ENCODE measurements at regions not wholly inside any gene's neighbourhood (a gene's known extent, or its start where the extent isn't known, plus 50 kb on each side); places are given as distances from the start of the nearest gene placed in this dataset.
"Not testable (repeated sequence)": the region's sequence is repeated elsewhere in the genome, so short reads cannot be mapped to it uniquely, and the experiment has no call there.

- no peak for DNase-seq
Measured at GRCh38 chr12:47478426-47478825, 227.4 kb downstream of the RPAP3 start.

GRCh38 chr12:47473091-47473490 lies 232.7 kb downstream of the RPAP3 start:
- DNase-seq = no peak

DNA sequence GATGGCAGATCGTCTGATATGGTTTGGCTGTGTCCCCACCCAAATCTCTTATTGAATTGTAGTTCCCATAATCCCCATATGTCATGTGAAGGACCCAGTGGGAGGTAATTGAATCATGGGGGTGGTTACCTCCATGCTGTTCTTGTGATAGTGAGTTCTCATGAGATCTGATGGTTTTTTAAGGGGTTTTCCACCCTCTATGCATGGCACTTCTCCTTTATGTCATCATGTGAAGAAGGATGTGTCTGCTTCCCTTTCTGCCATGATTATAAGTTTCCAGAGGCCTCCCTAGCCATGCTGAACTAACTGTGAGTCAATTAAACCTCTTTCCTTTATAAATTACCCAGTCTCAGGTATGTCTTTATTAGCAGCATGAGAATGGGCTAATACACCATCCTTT lies 235.5 kb downstream of the RPAP3 start:
- DNase-seq = not testable (repeated sequence)

GRCh38 chr12:47463918-47464317 lies 241.9 kb downstream of the RPAP3 start:
- DNase-seq = not testable (repeated sequence)

DNA sequence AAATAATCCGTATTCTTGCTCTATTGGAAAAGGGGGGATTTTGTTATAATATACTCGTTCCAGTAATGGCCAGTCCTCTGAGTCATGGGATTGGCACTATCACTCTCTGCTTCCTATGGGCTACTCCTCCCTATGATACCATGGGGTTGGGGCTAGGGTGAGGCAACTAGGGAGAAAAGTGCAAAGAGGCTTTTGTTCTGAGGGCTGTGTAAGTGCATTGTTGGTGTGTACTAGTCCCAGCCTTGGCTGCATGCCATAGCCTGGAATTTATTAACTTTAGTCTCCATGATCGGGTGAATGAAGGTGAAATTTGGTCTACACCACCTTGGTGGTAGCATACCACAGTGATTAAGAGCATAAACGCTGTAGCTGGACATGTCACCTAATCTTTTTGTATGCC lies 247.6 kb downstream of the RPAP3 start:
- no peak for DNase-seq

DNA sequence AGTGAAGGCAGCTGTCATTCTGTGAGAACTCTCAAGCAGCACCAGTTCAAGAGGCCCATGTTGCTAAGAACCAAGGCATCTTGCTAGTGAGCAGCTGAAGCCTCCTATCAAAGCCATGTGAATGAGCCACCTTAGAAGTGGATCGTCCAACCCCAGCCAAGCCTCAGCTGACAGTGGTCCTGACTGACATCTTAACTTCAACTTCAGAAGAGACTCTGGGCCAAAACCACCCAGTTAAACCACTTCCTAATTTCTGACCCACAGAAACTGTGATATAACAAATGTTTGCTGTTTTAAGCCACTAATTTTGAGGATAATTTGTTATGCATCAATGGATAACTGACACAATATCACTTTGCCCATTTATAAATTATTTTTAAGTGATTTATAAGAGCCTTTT lies 256.0 kb downstream of the RPAP3 start:
- DNase-seq = no peak

- no peak for DNase-seq
Measured at GRCh38 chr12:47442310-47442709, 263.5 kb downstream of the RPAP3 start.

DNA sequence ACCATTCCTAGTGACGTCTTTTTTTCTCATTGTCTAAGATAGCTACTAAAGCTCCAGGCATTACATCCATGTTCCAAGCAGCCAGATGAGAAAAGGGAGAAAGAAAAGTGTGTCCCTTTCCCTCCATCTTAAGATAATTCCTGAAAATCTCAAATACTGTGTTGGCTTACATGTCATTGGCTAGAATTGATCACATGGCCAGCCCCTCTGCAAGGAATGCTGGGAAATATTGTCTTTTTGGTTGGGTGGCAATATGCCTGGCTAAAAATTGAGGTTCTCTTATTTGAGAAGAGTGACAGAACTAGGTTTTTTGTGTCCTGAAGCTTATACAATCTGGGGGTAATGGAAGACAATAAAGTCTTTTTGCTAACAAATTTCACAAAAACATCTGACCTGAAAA lies 264.3 kb downstream of the RPAP3 start:
- DNase-seq = no peak

DNA sequence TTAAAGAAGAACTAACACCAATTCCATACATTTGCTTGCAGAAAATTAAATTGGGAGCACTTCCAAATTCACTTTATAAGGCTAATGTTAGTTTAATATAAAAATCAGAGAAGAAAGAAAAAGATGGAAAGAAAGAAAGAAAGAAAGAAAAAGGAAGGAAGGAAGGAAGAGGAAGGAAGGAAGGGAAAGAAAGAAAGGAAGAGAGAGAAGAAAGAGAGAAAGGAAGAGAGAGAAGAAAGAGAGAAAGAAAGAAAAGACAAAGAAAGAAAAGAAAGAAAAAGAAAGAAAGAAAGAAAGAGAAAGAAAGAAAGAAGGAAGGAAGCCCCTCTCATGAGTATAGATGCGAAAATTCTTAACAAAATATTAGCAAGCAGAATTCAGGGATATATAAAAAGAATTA lies 267.7 kb downstream of the RPAP3 start:
- DNase-seq = no peak

DNA sequence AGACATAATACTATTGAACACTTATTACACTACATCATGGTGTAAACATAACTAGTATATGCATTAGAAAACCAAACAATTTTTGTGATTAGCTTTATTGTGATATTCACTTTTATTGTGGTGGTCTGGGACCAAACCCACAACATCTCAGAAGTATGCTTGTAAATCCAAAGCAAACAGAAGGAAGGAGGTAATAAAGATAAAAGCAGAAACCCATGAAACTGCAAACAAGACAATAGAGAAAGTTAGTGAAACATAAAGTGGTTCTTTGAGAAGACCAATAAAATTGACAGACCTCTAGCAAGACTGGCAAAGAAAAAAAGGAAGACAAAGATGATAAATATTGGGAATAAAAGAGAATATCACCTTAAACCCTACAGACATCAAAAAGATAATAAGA lies 268.3 kb downstream of the RPAP3 start:
- no peak for DNase-seq

GRCh38 chr12:47433876-47434275 lies 272.0 kb downstream of the RPAP3 start:
- no peak for DNase-seq

- not testable (repeated sequence) for DNase-seq
Measured at GRCh38 chr12:47426678-47427309, 279.0 kb downstream of the RPAP3 start.

DNA sequence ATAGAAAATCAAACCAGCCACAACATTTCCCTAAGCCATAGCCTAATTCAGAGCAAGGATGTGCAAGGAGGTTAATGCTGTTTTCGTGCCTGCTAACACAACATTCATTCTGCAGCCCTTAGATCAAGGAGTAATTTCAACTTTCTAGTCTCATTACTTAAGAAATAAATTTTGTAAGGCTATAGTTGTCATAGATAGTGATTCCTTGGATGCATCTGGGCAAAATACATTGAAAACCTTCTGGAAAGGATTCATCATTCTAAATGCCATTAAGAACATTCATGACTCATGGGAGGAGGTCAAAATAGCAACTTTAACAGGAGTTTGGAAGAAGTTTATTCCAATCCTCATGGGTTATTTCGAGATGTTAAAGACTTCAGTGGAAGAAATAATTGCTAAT lies 283.2 kb downstream of the RPAP3 start:
- no peak for DNase-seq

- DNase-seq = no peak
Measured at GRCh38 chr12:47419497-47419896, 286.3 kb downstream of the RPAP3 start.

DNA sequence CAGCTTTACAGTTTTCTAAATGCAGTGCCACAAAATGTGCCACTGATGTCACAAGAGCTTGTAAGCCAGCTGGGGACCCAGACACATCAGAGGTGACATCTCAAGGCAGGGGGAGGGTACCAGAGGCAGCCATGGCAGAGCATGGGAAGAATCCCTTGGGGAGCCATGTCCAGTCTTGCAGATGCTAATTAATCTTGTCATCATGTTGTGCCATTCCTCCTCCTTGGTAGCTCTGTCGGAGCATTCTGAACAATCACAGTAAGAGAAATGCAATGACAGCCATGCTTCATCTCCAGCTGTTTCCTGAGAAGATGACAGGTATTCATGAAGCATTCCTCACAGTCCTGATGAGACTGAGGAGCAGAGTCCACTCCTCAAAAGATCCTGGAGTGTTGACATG lies 287.9 kb downstream of the RPAP3 start:
- no peak for DNase-seq

DNA sequence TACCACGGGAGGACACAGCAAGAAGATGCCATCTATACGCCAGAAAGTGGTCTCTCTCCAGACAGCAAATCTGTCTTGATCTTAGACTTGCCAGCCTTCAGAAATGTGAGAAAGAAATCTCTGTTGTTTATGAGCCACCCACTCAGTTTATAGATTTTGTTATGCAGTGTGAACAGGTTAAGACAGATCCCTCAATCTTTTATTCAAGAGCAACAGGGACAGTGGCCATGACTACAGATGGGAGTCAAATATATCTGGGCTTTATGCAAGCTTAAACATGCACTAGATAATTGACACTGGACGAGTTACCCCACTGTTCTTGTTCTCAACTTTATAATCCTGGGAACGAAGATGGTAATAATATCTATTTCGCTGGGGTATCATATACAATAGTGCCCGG lies 288.7 kb downstream of the RPAP3 start:
- no peak for DNase-seq

- no peak for DNase-seq
Measured at GRCh38 chr12:47415054-47415453, 290.8 kb downstream of the RPAP3 start.

- no peak for DNase-seq
Measured at GRCh38 chr12:47414511-47414910, 291.3 kb downstream of the RPAP3 start.

GRCh38 chr12:47413806-47414205 lies 292.0 kb downstream of the RPAP3 start:
- no peak for DNase-seq

DNA sequence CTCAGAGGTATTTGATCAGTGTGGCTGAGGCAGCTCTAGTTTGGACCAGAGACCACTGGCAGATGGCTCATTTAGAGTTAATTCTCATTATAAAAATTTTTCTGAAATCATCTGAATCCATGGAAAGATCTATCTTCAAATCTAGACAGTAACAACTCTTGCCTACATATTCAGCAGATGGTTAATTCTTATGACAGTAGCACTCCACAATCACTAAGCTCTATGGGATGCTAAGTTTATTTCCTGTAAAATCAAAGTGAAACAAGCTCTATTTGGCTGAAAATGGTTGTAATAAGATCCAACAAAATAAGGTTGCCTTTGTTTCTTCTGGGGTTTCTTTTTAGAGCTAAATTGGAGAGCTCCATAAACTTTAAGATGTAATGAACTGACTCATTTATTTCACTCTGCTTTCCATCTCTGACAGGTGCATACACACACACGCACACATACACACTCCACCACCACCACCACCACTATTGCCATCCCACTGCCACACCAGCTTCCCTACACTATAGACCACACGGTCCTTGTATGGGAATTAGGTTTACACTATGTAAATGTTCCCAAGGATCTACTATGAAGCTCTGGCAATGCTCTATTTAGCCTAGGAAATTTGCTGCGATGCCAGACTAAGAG lies 293.1 kb downstream of the RPAP3 start:
- DNase-seq = no peak

- DNase-seq = no peak
Measured at GRCh38 chr12:47411966-47412365, 293.9 kb downstream of the RPAP3 start.

DNA sequence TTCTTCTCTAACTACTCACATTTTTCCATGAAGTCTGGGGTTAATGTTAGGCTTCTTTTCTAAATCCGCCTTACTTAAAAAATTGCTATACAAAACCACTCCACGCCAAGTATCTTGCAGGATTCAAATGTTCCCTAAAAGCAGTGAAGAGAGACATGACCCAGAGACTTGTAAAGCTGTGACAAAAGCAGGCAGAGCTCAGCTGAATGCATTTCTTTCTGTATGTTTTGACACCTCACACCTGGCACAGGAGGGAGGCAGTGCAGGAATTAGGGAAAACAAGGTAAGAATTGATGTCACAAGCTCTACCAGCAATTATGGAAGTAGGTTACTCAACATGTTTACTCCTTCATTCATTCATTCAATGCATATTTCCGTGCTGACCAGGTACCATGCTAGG lies 295.0 kb downstream of the RPAP3 start:
- no peak for DNase-seq

DNA sequence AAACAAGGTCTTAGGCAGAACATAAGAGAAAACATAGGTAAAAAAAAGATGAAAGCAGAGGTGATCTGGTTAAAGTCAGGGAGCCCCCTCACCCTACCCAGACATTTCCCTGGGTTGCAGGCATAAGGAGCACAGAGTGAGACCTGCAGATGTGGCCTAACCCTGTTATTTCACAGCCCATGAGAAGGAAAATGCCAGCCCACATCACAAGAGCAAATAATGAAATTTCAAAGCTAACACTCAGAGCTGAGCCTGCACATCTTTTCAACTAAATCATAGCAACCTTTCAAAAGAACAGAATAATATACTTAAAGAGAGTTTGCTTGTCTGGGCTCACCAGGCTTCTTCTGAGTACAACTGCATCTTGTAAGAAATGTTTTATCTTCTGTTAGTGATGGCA lies 295.4 kb downstream of the RPAP3 start:
- DNase-seq = no peak

DNA sequence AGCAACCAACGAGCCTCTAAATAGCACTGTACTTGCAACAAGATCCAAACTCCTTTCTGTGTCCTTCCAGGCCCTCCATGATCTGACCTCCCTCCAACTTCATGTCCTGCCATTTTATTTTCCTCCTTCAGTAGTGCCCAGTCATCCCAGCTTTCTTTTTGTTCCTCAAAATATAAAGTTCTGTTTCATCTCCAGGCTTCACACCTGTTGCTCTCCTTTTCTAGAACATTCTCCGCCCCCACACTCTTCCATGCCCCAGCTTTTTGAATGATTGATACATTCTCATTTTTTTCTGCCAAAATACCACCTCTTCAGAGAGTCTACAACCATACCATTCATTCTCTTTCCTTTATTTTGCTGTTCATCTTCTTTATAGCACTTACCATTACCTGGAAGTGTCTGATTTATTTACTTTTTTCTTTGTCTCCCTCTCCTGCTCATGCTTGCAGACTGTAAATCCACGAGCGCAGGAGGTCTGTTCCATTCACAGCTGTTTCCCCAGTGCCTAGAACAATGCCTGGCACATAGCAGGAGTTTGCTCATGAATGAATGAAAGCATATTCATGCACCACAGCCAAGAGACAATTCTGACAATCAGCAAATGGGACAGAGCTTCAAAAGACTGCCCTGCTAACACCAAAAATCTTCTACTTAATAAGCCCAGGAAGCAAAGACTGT lies 296.4 kb downstream of the RPAP3 start:
- DNase-seq = no peak

Measured in activated CD4-positive, CD25-positive, alpha-beta regulatory T cell (primary cell).